Testis (tissue), 2 donors: ENCODE measurements at regions not wholly inside any gene's neighbourhood (a gene's known extent, or its start where the extent isn't known, plus 50 kb on each side); places are given as distances from the start of the nearest gene placed in this dataset.

ENCODE experiments used
- DNase-seq: peaks from one replicate; pipeline ENCODE4 v3.0.0-alpha.2; 2019
- H3K27ac ChIP-seq, 2 donors: fragments of 200-600 bp; sonication (generic); one replicate each; pipeline ENCODE4 v1.5.1; 2019
- H3K27me3 ChIP-seq: fragments of 200-600 bp; sonication (generic); one replicate; pipeline ENCODE4 v1.5.1; 2019
- H3K36me3 ChIP-seq: fragments of 200-600 bp; sonication (generic); one replicate; pipeline ENCODE4 v1.5.1; 2017; ENCODE audit warnings: low read depth; ENCODE audit errors: missing control alignments
- H3K4me1 ChIP-seq: fragments of 200-600 bp; sonication (generic); one replicate; pipeline ENCODE4 v1.5.1; 2019
- H3K4me3 ChIP-seq, 2 donors: fragments of 200-600 bp; sonication (generic); one replicate each; pipeline ENCODE4 v1.5.1; 2017 to 2019
- H3K9me3 ChIP-seq: fragments of 200-600 bp; sonication (generic); one replicate; pipeline ENCODE4 v1.5.1; 2017
- POLR2A ChIP-seq: fragments of 450-650 bp; IDR thresholded peaks from one replicate; pipeline ENCODE4 v1.6.1; 2017; ENCODE audit warnings: antibody characterized with exemption, mild to moderate bottlenecking, moderate library complexity
- WGBS, 2 donors: methylation state at CpG; one replicate each; pipeline ENCODE4 v1.1.5; 2018; 5-methylcytosine and 5-hydroxymethylcytosine counted together
- intact Hi-C: fragments of 100-400 bp; cut with DNase I; formaldehyde crosslinking; loops from one replicate; pipeline ENCODE4 v1.15.1; 2023; ENCODE audit warnings: low total_unique reads
- TF ChIP-seq, protein P1 (sequence below), 3 experiments: fragments of 450-650 bp in 2 of 3; fragments of 200-600 bp in 1 of 3; sonication (generic) in 1 of 3; IDR thresholded peaks; one replicate each; pipeline ENCODE4 v1.5.1; 2016 to 2019; ENCODE audit warnings: antibody characterized with exemption in 3 of 3, mild to moderate bottlenecking in 2 of 3, moderate library complexity in 1 of 3

DNA sequence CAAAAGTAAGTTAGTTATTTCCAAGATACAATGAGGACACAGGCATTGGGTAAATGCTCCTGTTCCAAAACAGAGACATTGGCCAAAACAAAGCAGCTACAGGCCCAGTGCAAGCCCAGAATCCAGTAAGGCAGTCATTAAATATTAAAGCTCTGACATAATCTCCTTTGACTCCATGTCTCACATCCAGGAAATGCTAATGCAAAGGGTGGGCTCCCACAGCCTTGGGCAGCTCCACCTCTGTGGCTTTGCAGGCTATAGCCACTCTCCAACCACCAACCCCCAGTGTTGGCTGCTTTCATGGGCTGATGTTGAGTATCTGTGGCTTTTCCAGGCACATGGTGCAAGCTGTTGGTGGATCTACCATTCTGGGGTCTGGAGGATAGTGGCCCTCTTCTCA is 733.4 kb upstream of the SOX9 start:
- TF ChIP-seq, protein P1, sequence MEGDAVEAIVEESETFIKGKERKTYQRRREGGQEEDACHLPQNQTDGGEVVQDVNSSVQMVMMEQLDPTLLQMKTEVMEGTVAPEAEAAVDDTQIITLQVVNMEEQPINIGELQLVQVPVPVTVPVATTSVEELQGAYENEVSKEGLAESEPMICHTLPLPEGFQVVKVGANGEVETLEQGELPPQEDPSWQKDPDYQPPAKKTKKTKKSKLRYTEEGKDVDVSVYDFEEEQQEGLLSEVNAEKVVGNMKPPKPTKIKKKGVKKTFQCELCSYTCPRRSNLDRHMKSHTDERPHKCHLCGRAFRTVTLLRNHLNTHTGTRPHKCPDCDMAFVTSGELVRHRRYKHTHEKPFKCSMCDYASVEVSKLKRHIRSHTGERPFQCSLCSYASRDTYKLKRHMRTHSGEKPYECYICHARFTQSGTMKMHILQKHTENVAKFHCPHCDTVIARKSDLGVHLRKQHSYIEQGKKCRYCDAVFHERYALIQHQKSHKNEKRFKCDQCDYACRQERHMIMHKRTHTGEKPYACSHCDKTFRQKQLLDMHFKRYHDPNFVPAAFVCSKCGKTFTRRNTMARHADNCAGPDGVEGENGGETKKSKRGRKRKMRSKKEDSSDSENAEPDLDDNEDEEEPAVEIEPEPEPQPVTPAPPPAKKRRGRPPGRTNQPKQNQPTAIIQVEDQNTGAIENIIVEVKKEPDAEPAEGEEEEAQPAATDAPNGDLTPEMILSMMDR (IDR thresholded peaks at IDR 0.05), result no peak
- no peak for TF ChIP-seq POLR2A
- no peak for DNase-seq
- Histone ChIP-seq H3K27me3 (no peaks in the 10 kb centered on the region), H3K4me1 (no peaks in the 10 kb centered on the region), H3K4me3 (no peak overlapping the region), H3K27ac (no peak overlapping the region), H3K36me3 (no peaks in the 10 kb centered on the region), H3K9me3 (no peaks in the 10 kb centered on the region)
- intact Hi-C loops, result no loop called here

DNA sequence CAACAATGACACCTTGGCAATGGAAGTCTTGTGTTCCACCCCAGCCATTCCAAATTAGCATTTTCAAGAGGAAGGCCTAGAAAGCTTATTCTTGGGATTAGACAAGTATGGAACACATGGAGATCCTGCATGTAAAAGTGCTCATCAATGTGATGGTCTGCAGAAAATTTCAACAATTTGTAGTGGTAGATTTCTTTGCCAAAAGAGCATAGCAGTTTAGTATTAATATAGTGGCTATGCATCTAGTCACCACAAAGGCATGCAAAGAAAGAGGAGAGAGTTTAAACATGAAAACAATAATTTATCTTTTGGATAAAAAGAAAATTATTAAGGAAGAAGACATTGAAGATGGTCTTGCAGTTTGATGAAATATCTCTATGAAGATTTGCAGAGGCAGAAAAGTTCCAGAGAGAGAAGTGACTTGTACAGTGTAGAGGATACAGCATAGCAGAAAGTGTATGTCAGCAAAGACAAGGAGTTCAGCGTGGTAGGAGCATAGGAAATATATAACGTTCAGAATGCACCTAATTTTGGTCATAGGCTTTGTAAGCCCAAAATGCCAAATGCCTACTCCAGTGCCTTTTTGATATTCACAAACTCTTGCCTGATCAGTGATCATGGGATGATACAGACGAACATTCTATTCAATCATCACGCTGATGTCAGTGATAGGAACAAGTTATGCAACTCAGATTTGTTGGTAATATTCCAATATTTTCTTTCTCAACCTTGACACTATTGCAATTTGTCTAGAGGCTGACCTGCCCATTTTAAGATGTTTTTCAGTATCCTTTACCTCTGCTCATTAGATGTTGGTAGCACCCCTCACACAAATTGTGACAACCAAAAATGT is 727.9 kb upstream of the SOX9 start:
- H3K9me3 ChIP-seq, result no peaks in the 10 kb centered on the region
- no peaks in the 10 kb centered on the region for H3K36me3 ChIP-seq
- intact Hi-C loops, result no loop called here
- H3K27me3 ChIP-seq, result no peaks in the 10 kb centered on the region
- 87 to 91% methylated on average over 4 of the region's 4 CpGs for WGBS, 2 donors
- DNase-seq, result no peak
- TF ChIP-seq, protein P1 (IDR thresholded peaks at IDR 0.05), result no peak
- TF ChIP-seq POLR2A, result no peak
- H3K4me3 ChIP-seq, result no peak overlapping the region
- no peak overlapping the region for H3K27ac ChIP-seq
- no peaks in the 10 kb centered on the region for H3K4me1 ChIP-seq

DNA sequence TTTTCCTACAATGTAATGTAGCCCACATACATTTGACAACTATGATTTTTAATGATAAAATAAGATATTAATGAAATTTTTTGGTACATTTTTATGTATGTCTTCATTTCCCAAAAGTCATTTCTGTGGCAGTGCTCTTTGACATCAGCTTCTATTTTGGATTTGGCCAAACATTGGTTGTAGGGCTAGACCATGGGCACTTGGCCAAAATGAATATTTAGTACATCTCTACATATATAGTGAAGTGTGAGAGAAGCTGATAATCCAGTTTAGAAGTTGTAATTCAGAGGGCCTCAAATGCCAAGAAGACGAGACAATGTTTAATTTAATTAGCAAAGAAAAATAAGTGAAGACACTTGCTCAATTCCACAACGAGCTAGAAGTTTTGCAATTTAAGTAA is 724.9 kb upstream of the SOX9 start:
- H3K4me3 ChIP-seq, result no peak overlapping the region
- no peaks in the 10 kb centered on the region for H3K36me3 ChIP-seq
- no peaks in the 10 kb centered on the region for H3K27me3 ChIP-seq
- 77 to 80% methylated on average over 2 of the region's 2 CpGs for WGBS, 2 donors
- DNase-seq, result no peak
- intact Hi-C loops, result no loop called here
- H3K27ac ChIP-seq, result no peak overlapping the region
- TF ChIP-seq, protein P1 (IDR thresholded peaks at IDR 0.05), result no peak
- no peak for TF ChIP-seq POLR2A
- no peaks in the 10 kb centered on the region for H3K9me3 ChIP-seq
- H3K4me1 ChIP-seq, result no peaks in the 10 kb centered on the region

DNA sequence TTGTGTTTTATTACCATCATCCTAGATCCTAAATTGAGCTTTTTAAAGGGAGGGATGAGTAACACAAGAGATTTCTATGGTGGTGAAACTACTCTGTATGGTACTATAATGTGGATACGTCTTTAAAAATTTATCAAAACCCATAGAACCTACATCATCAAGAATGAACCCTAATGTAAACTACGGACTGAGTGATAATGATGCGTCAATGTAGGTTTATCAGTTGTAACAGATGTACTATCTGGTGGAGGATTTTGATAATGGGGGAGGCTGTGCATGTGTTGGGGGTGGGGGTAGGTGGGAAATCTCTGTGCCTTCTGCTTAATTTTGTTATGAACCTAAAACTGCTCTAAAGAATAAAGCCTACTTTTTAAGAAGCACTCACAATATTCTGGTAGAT is 724.1 kb upstream of the SOX9 start:
- no peak for DNase-seq
- H3K9me3 ChIP-seq, result no peaks in the 10 kb centered on the region
- H3K27ac ChIP-seq, result no peak overlapping the region
- no peaks in the 10 kb centered on the region for H3K36me3 ChIP-seq
- H3K27me3 ChIP-seq, result no peaks in the 10 kb centered on the region
- H3K4me1 ChIP-seq, result no peaks in the 10 kb centered on the region
- WGBS, 2 donors, result 83 to 84% methylated on average over 3 of the region's 3 CpGs
- TF ChIP-seq, protein P1 (IDR thresholded peaks at IDR 0.05), result no peak
- no peak for TF ChIP-seq POLR2A
- intact Hi-C loops, result no loop called here
- no peak overlapping the region for H3K4me3 ChIP-seq

DNA sequence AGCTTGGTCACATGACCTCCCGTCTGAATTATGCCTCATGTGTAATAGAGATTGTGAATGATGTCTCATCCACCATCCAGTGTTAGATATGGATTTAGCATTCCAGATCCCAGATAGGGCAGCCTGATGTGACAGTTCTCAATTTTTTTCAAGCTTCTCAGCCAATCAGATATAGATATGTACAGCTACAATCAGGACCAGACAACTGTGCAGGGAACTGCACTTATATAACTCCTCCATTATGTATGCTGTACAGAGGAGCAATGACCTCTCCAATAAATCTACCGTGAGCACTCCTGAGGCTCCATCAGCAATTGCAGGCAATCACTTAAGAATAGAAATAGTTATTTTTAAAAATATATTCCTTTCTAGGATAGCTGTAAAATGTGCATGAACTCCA is 722.8 kb upstream of the SOX9 start:
- 65 to 67% methylated on average over 2 of the region's 2 CpGs for WGBS, 2 donors
- Histone ChIP-seq H3K4me1 (no peaks in the 10 kb centered on the region), H3K27ac (no peak overlapping the region), H3K27me3 (no peaks in the 10 kb centered on the region), H3K9me3 (no peaks in the 10 kb centered on the region), H3K4me3 (no peak overlapping the region), H3K36me3 (no peaks in the 10 kb centered on the region)
- TF ChIP-seq, protein P1 (IDR thresholded peaks at IDR 0.05), result no peak
- TF ChIP-seq POLR2A, result no peak
- intact Hi-C loops, result no loop called here
- DNase-seq, result no peak
